IPS DF 6.9 (cell line): ENCODE measurements at regions not wholly inside any gene's neighbourhood (a gene's known extent, or its start where the extent isn't known, plus 50 kb on each side); places are given as distances from the start of the nearest gene placed in this dataset.
"Not testable (repeated sequence)": the region's sequence is repeated elsewhere in the genome, so short reads cannot be mapped to it uniquely, and the experiment has no call there.

ENCODE experiments used
- DNase-seq: peaks from one replicate; pipeline ENCODE4 v3.0.0-alpha.2; 2013; ENCODE audit warnings: low read depth, low spot score
- H3K27ac ChIP-seq: one replicate; pipeline ENCODE4 v1.5.1; 2013; ENCODE audit warnings: low read length, control low read depth
- H3K27me3 ChIP-seq: 2 replicates; pipeline ENCODE4 v1.6.1; 2013; ENCODE audit warnings: mild to moderate bottlenecking, low read length; ENCODE audit not compliant: control insufficient read depth, insufficient read depth
- H3K36me3 ChIP-seq: 2 replicates; pipeline ENCODE4 v1.6.1; 2013; ENCODE audit warnings: low read length; ENCODE audit not compliant: control insufficient read depth, insufficient read depth
- H3K4me1 ChIP-seq: 2 replicates; pipeline ENCODE4 v1.6.1; 2013; ENCODE audit warnings: low read length; ENCODE audit not compliant: control insufficient read depth, insufficient read depth
- H3K4me3 ChIP-seq: 2 replicates; pipeline ENCODE4 v1.5.1; 2013; ENCODE audit warnings: mild to moderate bottlenecking, low read length
- H3K9me3 ChIP-seq: 2 replicates; pipeline ENCODE4 v1.6.1; 2013; ENCODE audit warnings: low read length, inconsistent platforms; ENCODE audit not compliant: control insufficient read depth, insufficient read depth
- WGBS: extraction: QIAGEN DNeasy Blood & Tissue Kit; methylation state at CpG from one replicate; pipeline ENCODE4 v1.1.7; 2013; ENCODE audit warnings: mixed read lengths, missing lambda C conversion rate; ENCODE audit not compliant: insufficient read length, insufficient coverage; 5-methylcytosine and 5-hydroxymethylcytosine counted together

- no peak overlapping the region for H3K4me3 ChIP-seq
- no peak overlapping the region for H3K27ac ChIP-seq
- no peaks in the 10 kb centered on the region for H3K9me3 ChIP-seq
- no CpG with 5 or more reads among the region's 6 CpGs for WGBS
- no peaks in the 10 kb centered on the region for H3K4me1 ChIP-seq
- no peaks in the 10 kb centered on the region for H3K36me3 ChIP-seq
- DNase-seq: peak; percentile 9
- H3K27me3 ChIP-seq: no peaks in the 10 kb centered on the region
Observed at GRCh38 chr4:42786350-42787078, 106.0 kb upstream of the GRXCR1 start.

- no peak for DNase-seq
- no CpG with 5 or more reads among the region's 5 CpGs for WGBS
- H3K27me3 ChIP-seq: no peaks in the 10 kb centered on the region
- no peaks in the 10 kb centered on the region for H3K36me3 ChIP-seq
- H3K9me3 ChIP-seq: no peaks in the 10 kb centered on the region
- no peak overlapping the region for H3K4me3 ChIP-seq
- no peaks in the 10 kb centered on the region for H3K4me1 ChIP-seq
- H3K27ac ChIP-seq: no peak overlapping the region
Observed at GRCh38 chr4:42785817-42786216, 106.7 kb upstream of the GRXCR1 start.

GRCh38 chr4:42781315-42781714 lies 111.2 kb upstream of the GRXCR1 start:
- Histone ChIP-seq H3K4me1 (no peaks in the 10 kb centered on the region), H3K9me3 (no peaks in the 10 kb centered on the region), H3K27me3 (no peaks in the 10 kb centered on the region), H3K27ac (no peak overlapping the region), H3K4me3 (no peak overlapping the region), H3K36me3 (no peaks in the 10 kb centered on the region)
- no CpG with 5 or more reads among the region's 2 CpGs for WGBS
- no peak for DNase-seq

GRCh38 chr4:42778349-42778748 lies 114.2 kb upstream of the GRXCR1 start:
- WGBS: no CpG with 5 or more reads among the region's 6 CpGs

GRCh38 chr4:42768125-42768748 lies 111.3 kb upstream of the ATP8A1 start:
- Histone ChIP-seq H3K4me1 (no peaks in the 10 kb centered on the region), H3K27ac (no peak overlapping the region), H3K4me3 (no peak overlapping the region), H3K36me3 (no peaks in the 10 kb centered on the region), H3K9me3 (no peaks in the 10 kb centered on the region), H3K27me3 (no peaks in the 10 kb centered on the region)
- peak; percentile 20 for DNase-seq
- WGBS: no CpG with 5 or more reads among the region's 4 CpGs

More at GRCh38 chr4:42778349-42778748, 114.2 kb upstream of the GRXCR1 start:
- H3K9me3 ChIP-seq: no peaks in the 10 kb centered on the region
- H3K36me3 ChIP-seq: no peaks in the 10 kb centered on the region
- no peaks in the 10 kb centered on the region for H3K4me1 ChIP-seq
- DNase-seq: no peak
- H3K27ac ChIP-seq: no peak overlapping the region
- H3K4me3 ChIP-seq: no peak overlapping the region
- no peaks in the 10 kb centered on the region for H3K27me3 ChIP-seq

- Histone ChIP-seq H3K27ac (no peak overlapping the region), H3K4me3 (no peak overlapping the region), H3K9me3 (no peaks in the 10 kb centered on the region), H3K27me3 (no peaks in the 10 kb centered on the region), H3K36me3 (no peaks in the 10 kb centered on the region), H3K4me1 (no peaks in the 10 kb centered on the region)
- WGBS: no CpG with 5 or more reads among the region's 9 CpGs
- DNase-seq: no peak
Observed at GRCh38 chr4:42767669-42768068, 110.8 kb upstream of the ATP8A1 start.

- no CpG with 5 or more reads among the region's 2 CpGs for WGBS
- DNase-seq: no peak
- H3K27ac ChIP-seq: no peak overlapping the region
- no peak overlapping the region for H3K4me3 ChIP-seq
- no peaks in the 10 kb centered on the region for H3K4me1 ChIP-seq
- no peaks in the 10 kb centered on the region for H3K36me3 ChIP-seq
- H3K9me3 ChIP-seq: no peaks in the 10 kb centered on the region
- no peaks in the 10 kb centered on the region for H3K27me3 ChIP-seq
Observed at GRCh38 chr4:42761804-42762203, 104.9 kb upstream of the ATP8A1 start.

GRCh38 chr4:42754965-42755364 lies 98.1 kb upstream of the ATP8A1 start:
- not testable (repeated sequence) for H3K27ac ChIP-seq

GRCh38 chr4:42751587-42751986 lies 94.7 kb upstream of the ATP8A1 start:
- Histone ChIP-seq H3K27me3 (no peaks in the 10 kb centered on the region), H3K27ac (no peak overlapping the region), H3K9me3 (no peaks in the 10 kb centered on the region), H3K36me3 (no peaks in the 10 kb centered on the region), H3K4me1 (no peaks in the 10 kb centered on the region), H3K4me3 (no peak overlapping the region)
- DNase-seq: no peak
- WGBS: no CpG with 5 or more reads among the region's 1 CpG

More at GRCh38 chr4:42754965-42755364, 98.1 kb upstream of the ATP8A1 start:
- H3K4me3 ChIP-seq, H3K4me1 ChIP-seq, H3K27me3 ChIP-seq, H3K36me3 ChIP-seq, H3K9me3 ChIP-seq, DNase-seq: not testable (repeated sequence)
- WGBS: no CpG with 5 or more reads among the region's 2 CpGs

- Histone ChIP-seq H3K27me3 (no peaks in the 10 kb centered on the region), H3K27ac (no peak overlapping the region), H3K4me1 (no peaks in the 10 kb centered on the region), H3K9me3 (no peaks in the 10 kb centered on the region), H3K4me3 (no peak overlapping the region), H3K36me3 (no peaks in the 10 kb centered on the region)
- no CpG with 5 or more reads among the region's 2 CpGs for WGBS
- DNase-seq: no peak
Observed at GRCh38 chr4:42750856-42751255, 94.0 kb upstream of the ATP8A1 start.

GRCh38 chr4:42750091-42750490 lies 93.2 kb upstream of the ATP8A1 start:
- no peaks in the 10 kb centered on the region for H3K27me3 ChIP-seq
- no peaks in the 10 kb centered on the region for H3K36me3 ChIP-seq
- H3K4me1 ChIP-seq: no peaks in the 10 kb centered on the region
- H3K4me3 ChIP-seq: no peak overlapping the region
- DNase-seq: no peak
- no CpG with 5 or more reads among the region's 1 CpG for WGBS
- H3K9me3 ChIP-seq: no peaks in the 10 kb centered on the region
- no peak overlapping the region for H3K27ac ChIP-seq
